GM12874 (cell line): ENCODE measurements at regions not wholly inside any gene's neighbourhood (a gene's known extent, or its start where the extent isn't known, plus 50 kb on each side); places are given as distances from the start of the nearest gene placed in this dataset.

ENCODE experiments used
- CTCF ChIP-seq: IDR thresholded peaks from 2 replicates; pipeline ENCODE4 v1.5.1; 2011; ENCODE audit warnings: low read depth, mild to moderate bottlenecking, control low read depth, low read length, moderate library complexity; ENCODE audit not compliant: insufficient read depth

- TF ChIP-seq CTCF = no peak
Measured at GRCh38 chr14:38856798-38857197, 246.2 kb downstream of the SEC23A start.

GRCh38 chr14:38855513-38855912, 247.5 kb downstream of the SEC23A start:
- TF ChIP-seq CTCF = no peak

GRCh38 chr14:38851111-38851510, 251.9 kb downstream of the SEC23A start:
- TF ChIP-seq CTCF = no peak

GRCh38 chr14:38850664-38851063, 252.4 kb downstream of the SEC23A start:
- no peak for TF ChIP-seq CTCF

- TF ChIP-seq CTCF = no peak
Measured at GRCh38 chr14:38848243-38848935, 254.6 kb downstream of the SEC23A start.

GRCh38 chr14:38847161-38847560, 255.9 kb downstream of the SEC23A start:
- no peak for TF ChIP-seq CTCF

- TF ChIP-seq CTCF = no peak
Measured at GRCh38 chr14:38839694-38840365, 263.2 kb downstream of the SEC23A start.
